ENCODE measurements at regions not wholly inside any gene's neighbourhood (a gene's known extent, or its start where the extent isn't known, plus 50 kb on each side); places are given as distances from the start of the nearest gene placed in this dataset.

- TF ChIP-seq CTCF (conservative IDR thresholded peaks at IDR 0.05) (no peak), ZFX (IDR thresholded peaks at IDR 0.05) (no peak)
- H3K27ac ChIP-seq = no peak overlapping the region
Observed at GRCh38 chr18:43786893-43787292, 509.6 kb upstream of the SYT4 start.

DNA sequence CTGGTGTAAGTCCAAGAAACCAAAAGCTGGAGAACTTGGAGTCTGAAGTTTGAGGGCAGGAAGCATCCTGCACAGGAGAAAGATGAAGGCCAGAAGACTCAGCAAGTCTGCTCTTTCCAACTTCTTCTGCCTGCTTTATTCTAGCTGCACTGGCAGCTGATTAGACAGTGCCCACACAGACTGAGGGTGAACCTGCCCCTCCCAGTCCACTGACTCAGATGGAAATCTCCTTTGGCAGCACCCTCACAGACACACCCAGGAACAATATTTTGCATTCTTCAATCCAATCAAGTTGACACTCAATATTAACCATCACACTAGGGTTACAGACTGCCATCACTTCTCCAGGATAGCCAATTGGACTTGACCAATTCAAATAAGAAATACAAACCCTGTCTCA, 510.4 kb upstream of the SYT4 start:
- peak overlapping the region; percentile 55 for H3K27ac ChIP-seq

DNA sequence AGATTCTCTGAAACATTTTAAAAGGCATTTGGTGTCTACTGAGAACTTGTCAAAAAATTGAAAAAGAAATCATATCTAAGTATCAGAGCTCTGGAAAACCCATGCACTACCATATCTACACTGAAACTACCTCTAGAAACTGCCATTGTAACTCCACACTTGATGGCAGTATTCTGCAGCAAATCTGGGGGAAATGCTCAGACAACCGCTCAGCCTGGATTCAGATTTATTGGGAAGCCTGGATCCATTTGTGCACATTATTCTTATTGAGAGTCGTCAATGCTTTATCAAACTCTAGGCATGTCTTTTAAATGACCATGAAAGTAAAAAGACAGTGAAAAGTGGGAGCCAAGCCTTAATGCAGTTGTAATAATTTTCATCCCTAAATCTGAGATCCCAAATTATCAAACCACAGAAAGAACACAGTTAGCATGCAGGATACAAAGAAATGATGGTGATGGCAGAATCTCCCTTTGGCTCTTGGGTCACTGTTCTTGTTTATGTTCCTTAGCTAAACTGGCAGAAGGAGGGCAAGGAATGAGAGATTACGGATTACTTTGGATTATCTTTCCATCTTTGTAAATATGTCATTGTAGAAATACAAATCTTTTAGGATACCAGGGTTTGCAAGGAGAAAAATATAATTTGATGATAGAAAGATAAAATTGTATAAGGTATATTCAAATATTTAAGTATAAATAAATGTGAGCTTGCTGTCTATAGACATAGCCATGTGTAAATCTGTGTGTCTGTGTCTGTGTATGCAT, 512.1 kb upstream of the SYT4 start:
- H3K27ac ChIP-seq = peak overlapping the region; percentile 44; the same call in 1 of the 2 replicates
- TF ChIP-seq CTCF (conservative IDR thresholded peaks at IDR 0.05) (peak; percentile 43), ZFX (IDR thresholded peaks at IDR 0.05) (no peak)

DNA sequence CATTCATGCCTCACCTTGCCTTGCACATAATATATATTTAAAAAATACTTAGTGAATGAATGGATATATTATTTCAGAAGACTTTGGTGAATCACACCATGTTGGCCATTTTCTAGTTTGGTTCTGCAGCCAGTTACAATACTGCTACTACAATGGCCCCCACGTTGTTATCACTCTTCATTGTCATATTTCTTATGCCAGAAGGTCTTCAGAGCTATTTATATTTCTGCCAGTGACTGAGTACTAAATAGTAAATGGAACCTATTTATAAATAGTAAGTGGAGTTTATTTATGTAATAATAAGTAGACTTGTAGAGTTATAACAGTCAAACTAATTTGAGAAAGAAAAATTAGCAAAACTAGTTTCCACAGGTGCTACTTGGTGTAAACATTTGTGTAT, 516.6 kb upstream of the SYT4 start:
- no peak overlapping the region for H3K27ac ChIP-seq

GRCh38 chr18:43794363-43794762, 517.1 kb upstream of the SYT4 start:
- no peak for TF ChIP-seq ZFX (IDR thresholded peaks at IDR 0.05)
- no peak for TF ChIP-seq CTCF (conservative IDR thresholded peaks at IDR 0.05)
- no peak overlapping the region for H3K27ac ChIP-seq

More for the DNA sequence above, 516.6 kb upstream of the SYT4 start:
- TF ChIP-seq ZFX (IDR thresholded peaks at IDR 0.05) (no peak), CTCF (conservative IDR thresholded peaks at IDR 0.05) (no peak)

DNA sequence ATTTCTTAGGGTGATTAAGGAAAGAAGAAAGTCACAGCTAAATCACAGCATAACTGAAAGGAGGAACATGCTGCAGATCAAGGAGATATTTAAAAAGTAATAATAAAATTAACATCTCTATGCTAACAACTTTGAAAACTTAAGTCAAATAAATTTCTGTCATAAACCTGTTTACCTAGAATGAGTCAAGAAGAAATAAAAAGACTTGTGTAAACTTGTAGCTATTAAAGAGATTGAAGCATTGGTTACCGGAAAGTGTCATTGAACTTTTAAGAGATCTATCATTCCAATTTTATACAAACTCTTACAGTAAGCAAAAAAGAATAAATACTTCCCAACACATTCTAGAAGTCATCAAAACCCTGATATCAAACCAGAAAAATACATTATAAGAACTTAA, 520.1 kb upstream of the SYT4 start:
- TF ChIP-seq ZFX (IDR thresholded peaks at IDR 0.05) (no peak), CTCF (conservative IDR thresholded peaks at IDR 0.05) (no peak)
- H3K27ac ChIP-seq = peak overlapping the region; percentile 98

DNA sequence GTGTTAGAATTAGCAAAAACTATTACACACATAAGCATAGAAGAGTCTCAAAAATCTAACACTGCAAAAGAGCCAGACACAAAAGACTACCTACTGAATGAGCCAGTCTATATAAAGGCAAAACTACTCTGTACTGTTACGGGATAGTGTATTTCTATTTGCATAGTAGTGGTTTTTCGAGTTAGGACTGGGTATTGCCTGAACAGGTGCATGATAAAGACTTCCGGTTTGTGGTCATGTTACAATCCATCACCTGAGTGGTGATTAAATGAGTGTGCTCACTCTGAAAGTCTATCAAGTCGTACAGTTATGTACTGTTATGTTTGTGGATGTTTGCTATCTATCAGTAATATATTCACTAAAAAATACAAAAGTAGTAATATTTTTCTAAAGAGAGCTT, 523.3 kb upstream of the SYT4 start:
- TF ChIP-seq ZFX (IDR thresholded peaks at IDR 0.05) (no peak), CTCF (conservative IDR thresholded peaks at IDR 0.05) (no peak)
- H3K27ac ChIP-seq = no peak overlapping the region

- H3K27ac ChIP-seq = peak overlapping the region; percentile 69
- TF ChIP-seq CTCF (conservative IDR thresholded peaks at IDR 0.05) (no peak), ZFX (IDR thresholded peaks at IDR 0.05) (no peak)
Observed at GRCh38 chr18:43805646-43806194, 528.4 kb upstream of the SYT4 start.
